ENCODE measurements at regions not wholly inside any gene's neighbourhood (a gene's known extent, or its start where the extent isn't known, plus 50 kb on each side); places are given as distances from the start of the nearest gene placed in this dataset.

GRCh38 chr7:156380261-156380660 lies 260.3 kb upstream of the RNF32 start:
- H4K20me1 ChIP-seq (ENCODE audit: control insufficient read depth, extremely low read depth, insufficient read depth, low read length), result no peaks in the 10 kb centered on the region
- H3K4me3 ChIP-seq (replicated peaks in 1 of 4; ENCODE audit: control extremely low read depth in 1 of 4, insufficient read depth in 1 of 4, low read depth in 3 of 4, low read length in 4 of 4), result no peak overlapping the region
- no peaks in the 10 kb centered on the region for H3K4me1 ChIP-seq (ENCODE audit: control insufficient read depth, extremely low read depth, insufficient read depth, low read length)
- DNase-seq (ENCODE audit: low read depth in 2 of 2), result no peak
- no peak overlapping the region for H3K9ac ChIP-seq (ENCODE audit: insufficient read depth, low read length)
- H3K27ac ChIP-seq (ENCODE audit: insufficient read depth, low read length), result no peak overlapping the region
- no peaks in the 10 kb centered on the region for H3K27me3 ChIP-seq (ENCODE audit: control insufficient read depth, insufficient read depth, low read length)
- no peak overlapping the region for H2AFZ ChIP-seq (ENCODE audit: low read length)
- H3K36me3 ChIP-seq (ENCODE audit: control insufficient read depth, insufficient read depth, low read length), result no peaks in the 10 kb centered on the region
- no peaks in the 10 kb centered on the region for H3K9me3 ChIP-seq (ENCODE audit: control insufficient read depth, insufficient read depth, low read depth, low read length)
- no peak overlapping the region for H3K4me2 ChIP-seq (ENCODE audit: extremely low read depth, insufficient read depth, low read length)
- H3K79me2 ChIP-seq (ENCODE audit: control insufficient read depth, insufficient read depth, low read length), result no peaks in the 10 kb centered on the region
- no peak for TF ChIP-seq CTCF (conservative IDR thresholded peaks at IDR 0.05 in 1 of 2, IDR thresholded peaks at IDR 0.05 in 1 of 2; ENCODE audit: low read depth in 1 of 2, low read length in 2 of 2)
- no peak for TF ChIP-seq EZH2 (IDR thresholded peaks at IDR 0.05; ENCODE audit: low read length, missing control alignments)

GRCh38 chr7:156379324-156380070 lies 261.1 kb upstream of the RNF32 start:
- H3K27me3 ChIP-seq (ENCODE audit: control insufficient read depth, insufficient read depth, low read length), result no peaks in the 10 kb centered on the region

DNA sequence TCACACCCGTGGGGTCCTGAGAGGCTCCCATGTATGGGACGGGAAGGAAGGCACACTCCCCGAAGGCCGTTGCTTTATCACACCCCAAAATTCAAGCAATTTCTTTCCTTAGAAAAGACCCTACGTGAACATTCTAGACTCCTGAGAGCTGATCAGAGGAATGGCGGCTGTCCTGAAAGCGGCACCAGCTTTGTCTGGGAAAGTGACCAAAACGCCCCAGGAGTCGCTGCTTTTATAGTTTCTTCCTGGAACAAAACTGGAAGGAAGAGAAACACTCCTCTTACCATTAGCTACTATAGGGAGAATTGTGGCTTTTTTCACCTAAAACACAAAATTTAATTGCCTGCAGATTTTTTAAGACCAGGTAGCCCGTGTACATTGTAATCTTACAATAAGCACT lies 261.8 kb upstream of the RNF32 start:
- H2AFZ ChIP-seq (ENCODE audit: low read length), result no peak overlapping the region
- no peaks in the 10 kb centered on the region for H3K9me3 ChIP-seq (ENCODE audit: control insufficient read depth, insufficient read depth, low read depth, low read length)
- no peaks in the 10 kb centered on the region for H4K20me1 ChIP-seq (ENCODE audit: control insufficient read depth, extremely low read depth, insufficient read depth, low read length)
- no peak overlapping the region for H3K4me3 ChIP-seq (replicated peaks in 1 of 4; ENCODE audit: control extremely low read depth in 1 of 4, insufficient read depth in 1 of 4, low read depth in 3 of 4, low read length in 4 of 4)
- TF ChIP-seq EZH2 (IDR thresholded peaks at IDR 0.05; ENCODE audit: low read length, missing control alignments), result no peak
- TF ChIP-seq CTCF (conservative IDR thresholded peaks at IDR 0.05 in 1 of 2, IDR thresholded peaks at IDR 0.05 in 1 of 2; ENCODE audit: low read depth in 1 of 2, low read length in 2 of 2), result no peak
- no peaks in the 10 kb centered on the region for H3K36me3 ChIP-seq (ENCODE audit: control insufficient read depth, insufficient read depth, low read length)
- no peaks in the 10 kb centered on the region for H3K27me3 ChIP-seq (ENCODE audit: control insufficient read depth, insufficient read depth, low read length)
- no peak for DNase-seq (ENCODE audit: low read depth in 2 of 2)
- no peak overlapping the region for H3K9ac ChIP-seq (ENCODE audit: insufficient read depth, low read length)
- H3K4me1 ChIP-seq (ENCODE audit: control insufficient read depth, extremely low read depth, insufficient read depth, low read length), result no peaks in the 10 kb centered on the region
- H3K4me2 ChIP-seq (ENCODE audit: extremely low read depth, insufficient read depth, low read length), result no peak overlapping the region
- H3K79me2 ChIP-seq (ENCODE audit: control insufficient read depth, insufficient read depth, low read length), result no peaks in the 10 kb centered on the region
- H3K27ac ChIP-seq (ENCODE audit: insufficient read depth, low read length), result no peak overlapping the region

More at GRCh38 chr7:156379324-156380070, 261.1 kb upstream of the RNF32 start:
- no peaks in the 10 kb centered on the region for H4K20me1 ChIP-seq (ENCODE audit: control insufficient read depth, extremely low read depth, insufficient read depth, low read length)
- H3K79me2 ChIP-seq (ENCODE audit: control insufficient read depth, insufficient read depth, low read length), result no peaks in the 10 kb centered on the region
- no peak overlapping the region for H3K4me3 ChIP-seq (replicated peaks in 1 of 4; ENCODE audit: control extremely low read depth in 1 of 4, insufficient read depth in 1 of 4, low read depth in 3 of 4, low read length in 4 of 4)
- TF ChIP-seq EZH2 (IDR thresholded peaks at IDR 0.05; ENCODE audit: low read length, missing control alignments) (no peak), CTCF (conservative IDR thresholded peaks at IDR 0.05 in 1 of 2, IDR thresholded peaks at IDR 0.05 in 1 of 2; ENCODE audit: low read depth in 1 of 2, low read length in 2 of 2) (no peak)
- H3K9ac ChIP-seq (ENCODE audit: insufficient read depth, low read length), result no peak overlapping the region
- no peaks in the 10 kb centered on the region for H3K9me3 ChIP-seq (ENCODE audit: control insufficient read depth, insufficient read depth, low read depth, low read length)
- no peak overlapping the region for H3K27ac ChIP-seq (ENCODE audit: insufficient read depth, low read length)
- no peaks in the 10 kb centered on the region for H3K4me1 ChIP-seq (ENCODE audit: control insufficient read depth, extremely low read depth, insufficient read depth, low read length)
- DNase-seq (ENCODE audit: low read depth in 2 of 2), result no peak
- H3K4me2 ChIP-seq (ENCODE audit: extremely low read depth, insufficient read depth, low read length), result no peak overlapping the region
- H2AFZ ChIP-seq (ENCODE audit: low read length), result no peak overlapping the region
- H3K36me3 ChIP-seq (ENCODE audit: control insufficient read depth, insufficient read depth, low read length), result no peaks in the 10 kb centered on the region
